Ishikawa (cell line): ENCODE measurements at regions not wholly inside any gene's neighbourhood (a gene's known extent, or its start where the extent isn't known, plus 50 kb on each side); places are given as distances from the start of the nearest gene placed in this dataset.

Experiments used
- CEBPB ChIP-seq: IDR thresholded peaks from 2 replicates; pipeline ENCODE4 v1.6.1; 2012
- TAF1 ChIP-seq: IDR thresholded peaks from 2 replicates; pipeline ENCODE4 v1.6.1; 2012; ENCODE audit warnings: low read depth, mild to moderate bottlenecking
- TF ChIP-seq, protein P1 (sequence below): IDR thresholded peaks from 2 replicates; pipeline ENCODE4 v1.6.1; 2012; ENCODE audit warnings: low read depth, mild to moderate bottlenecking

DNA sequence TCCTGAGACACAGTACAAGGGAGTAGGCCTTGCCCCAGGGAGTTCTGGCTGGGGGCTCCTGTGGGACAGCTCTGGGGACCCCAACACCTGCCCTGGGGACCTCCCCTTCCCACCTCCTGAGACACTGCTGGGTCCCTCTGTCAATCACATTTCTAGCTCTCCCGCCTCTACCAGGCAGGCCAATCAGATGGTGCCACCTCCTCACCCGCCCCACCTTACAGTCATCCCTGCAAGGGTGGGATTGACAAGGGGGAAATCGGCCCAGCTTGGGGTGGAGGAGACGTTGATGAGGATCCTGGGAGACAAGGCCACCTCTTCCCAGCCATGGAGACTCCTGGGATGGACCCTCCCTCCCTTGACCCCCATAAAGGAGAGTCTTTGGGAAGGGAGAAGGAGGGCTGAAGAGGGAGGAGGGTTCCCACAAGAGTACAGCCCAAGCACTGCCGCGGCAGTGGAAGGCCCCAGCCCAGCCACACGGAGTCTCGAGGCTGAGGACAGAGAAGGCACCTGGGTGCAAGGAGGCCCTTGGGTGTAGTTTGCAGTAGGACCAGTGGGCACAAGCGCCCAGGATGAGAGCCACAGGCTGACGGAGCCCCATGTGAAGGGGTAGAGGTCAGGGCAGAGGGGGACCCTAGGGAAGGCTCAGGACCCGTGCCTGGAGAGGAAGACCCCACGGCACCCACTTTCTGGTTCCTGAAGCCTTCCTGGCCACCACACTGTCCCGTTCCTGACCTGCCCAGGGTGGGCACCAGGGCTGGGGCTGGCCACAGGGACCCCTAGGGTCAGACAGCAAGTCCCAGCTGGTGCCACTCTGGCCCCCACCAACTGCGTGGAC lies 109.9 kb upstream of the OTOS start:
- TF ChIP-seq TAF1 (0 out of 2 replicates have a peak, but pooled peaks have one; percentile 4), CEBPB (no peak)
- TF ChIP-seq, protein P1, sequence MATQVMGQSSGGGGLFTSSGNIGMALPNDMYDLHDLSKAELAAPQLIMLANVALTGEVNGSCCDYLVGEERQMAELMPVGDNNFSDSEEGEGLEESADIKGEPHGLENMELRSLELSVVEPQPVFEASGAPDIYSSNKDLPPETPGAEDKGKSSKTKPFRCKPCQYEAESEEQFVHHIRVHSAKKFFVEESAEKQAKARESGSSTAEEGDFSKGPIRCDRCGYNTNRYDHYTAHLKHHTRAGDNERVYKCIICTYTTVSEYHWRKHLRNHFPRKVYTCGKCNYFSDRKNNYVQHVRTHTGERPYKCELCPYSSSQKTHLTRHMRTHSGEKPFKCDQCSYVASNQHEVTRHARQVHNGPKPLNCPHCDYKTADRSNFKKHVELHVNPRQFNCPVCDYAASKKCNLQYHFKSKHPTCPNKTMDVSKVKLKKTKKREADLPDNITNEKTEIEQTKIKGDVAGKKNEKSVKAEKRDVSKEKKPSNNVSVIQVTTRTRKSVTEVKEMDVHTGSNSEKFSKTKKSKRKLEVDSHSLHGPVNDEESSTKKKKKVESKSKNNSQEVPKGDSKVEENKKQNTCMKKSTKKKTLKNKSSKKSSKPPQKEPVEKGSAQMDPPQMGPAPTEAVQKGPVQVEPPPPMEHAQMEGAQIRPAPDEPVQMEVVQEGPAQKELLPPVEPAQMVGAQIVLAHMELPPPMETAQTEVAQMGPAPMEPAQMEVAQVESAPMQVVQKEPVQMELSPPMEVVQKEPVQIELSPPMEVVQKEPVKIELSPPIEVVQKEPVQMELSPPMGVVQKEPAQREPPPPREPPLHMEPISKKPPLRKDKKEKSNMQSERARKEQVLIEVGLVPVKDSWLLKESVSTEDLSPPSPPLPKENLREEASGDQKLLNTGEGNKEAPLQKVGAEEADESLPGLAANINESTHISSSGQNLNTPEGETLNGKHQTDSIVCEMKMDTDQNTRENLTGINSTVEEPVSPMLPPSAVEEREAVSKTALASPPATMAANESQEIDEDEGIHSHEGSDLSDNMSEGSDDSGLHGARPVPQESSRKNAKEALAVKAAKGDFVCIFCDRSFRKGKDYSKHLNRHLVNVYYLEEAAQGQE, result no peak
